BJ (cell line): ENCODE measurements at regions not wholly inside any gene's neighbourhood (a gene's known extent, or its start where the extent isn't known, plus 50 kb on each side); places are given as distances from the start of the nearest gene placed in this dataset.

ENCODE experiments used
- CTCF ChIA-PET: fragments of 350-600 bp; formaldehyde crosslinking; extraction: SDS; loops from one replicate; lab custom pipeline; 2021; ENCODE audit warnings: antibody characterized with exemption, inconsistent platforms; lab: Yijun Ruan, JAX
- POLR2A ChIA-PET: fragments of 300-600 bp; sonication (Branson Sonifier 250); formaldehyde crosslinking; extraction: SDS; loops from one replicate; lab custom pipeline; 2021; ENCODE audit warnings: antibody characterized with exemption; lab: Charles Lee
- DNase-seq: peaks from one replicate; pipeline ENCODE4 v3.0.0-alpha.2; 2011; ENCODE audit warnings: low read depth
- H3K27me3 ChIP-seq: 2 replicates; pipeline ENCODE4 v1.6.0; 2011; ENCODE audit warnings: low read length; ENCODE audit not compliant: control insufficient read depth, insufficient read depth
- H3K36me3 ChIP-seq: 2 replicates; pipeline ENCODE4 v1.5.1; 2011; ENCODE audit warnings: low read length; ENCODE audit not compliant: control insufficient read depth, insufficient read depth
- H3K4me3 ChIP-seq: 2 replicates; pipeline ENCODE4 v1.5.1; 2011; ENCODE audit warnings: low read depth, mild to moderate bottlenecking, control low read depth, low read length
- CTCF ChIP-seq: IDR thresholded peaks from 2 replicates; pipeline ENCODE4 v1.5.1; 2011; ENCODE audit warnings: low read depth, mild to moderate bottlenecking, control low read depth, inconsistent platforms, low read length, moderate library complexity; ENCODE audit not compliant: insufficient read depth

DNA sequence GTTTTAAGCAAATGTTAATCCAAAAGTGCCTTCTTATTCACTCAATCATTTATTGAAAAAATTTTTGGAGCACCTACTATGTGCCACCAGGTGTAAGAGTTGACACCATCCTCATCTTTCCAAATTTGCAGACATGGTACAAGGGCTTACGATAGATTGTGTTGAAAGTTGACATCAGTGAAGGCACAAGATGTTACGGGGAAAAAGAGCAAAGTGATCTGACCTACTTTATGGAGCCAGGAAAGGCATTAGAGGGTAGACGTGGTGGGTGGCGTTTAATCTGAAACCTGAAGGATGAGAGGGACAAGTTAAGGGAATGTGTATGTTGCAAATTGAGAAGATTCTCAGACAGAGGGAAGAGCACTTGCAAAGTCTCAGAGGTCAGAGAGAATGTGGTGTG is 167.8 kb upstream of the HAND2 start:
- no peak for TF ChIP-seq CTCF
- POLR2A ChIA-PET = no interaction called here
- CTCF ChIA-PET = no interaction called here
- no peak for DNase-seq
- no peaks in the 10 kb centered on the region for H3K36me3 ChIP-seq
- H3K27me3 ChIP-seq = no peaks in the 10 kb centered on the region
- H3K4me3 ChIP-seq = no peak overlapping the region

GRCh38 chr4:173696551-173696950 is 166.5 kb upstream of the HAND2 start:
- TF ChIP-seq CTCF = no peak
- no peak overlapping the region for H3K4me3 ChIP-seq
- H3K36me3 ChIP-seq = no peaks in the 10 kb centered on the region
- H3K27me3 ChIP-seq = no peaks in the 10 kb centered on the region
- ChIA-PET CTCF (no interaction called here), POLR2A (no interaction called here)
- no peak for DNase-seq

DNA sequence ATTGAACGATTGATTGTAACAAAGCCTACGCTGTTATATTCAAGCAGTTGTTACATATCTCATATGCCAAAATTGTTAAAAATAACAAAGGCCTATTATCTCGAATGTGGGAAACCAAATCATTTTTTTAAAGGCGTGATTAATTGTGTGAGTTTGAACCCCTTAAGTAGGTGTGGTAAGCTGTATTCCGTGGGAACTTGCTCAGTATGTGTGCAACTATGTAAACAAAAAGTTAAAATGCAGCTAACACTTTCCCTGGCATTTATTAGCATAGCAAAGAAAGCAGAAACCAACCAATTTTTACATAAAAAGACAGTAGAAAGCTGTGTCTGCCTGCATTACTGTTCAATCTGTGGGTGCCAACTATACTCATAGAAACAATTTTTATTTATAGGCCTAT is 166.0 kb upstream of the HAND2 start:
- no peak overlapping the region for H3K4me3 ChIP-seq
- no peaks in the 10 kb centered on the region for H3K27me3 ChIP-seq
- TF ChIP-seq CTCF = no peak
- no peaks in the 10 kb centered on the region for H3K36me3 ChIP-seq
- CTCF ChIA-PET = no interaction called here
- DNase-seq = no peak
- POLR2A ChIA-PET = no interaction called here

DNA sequence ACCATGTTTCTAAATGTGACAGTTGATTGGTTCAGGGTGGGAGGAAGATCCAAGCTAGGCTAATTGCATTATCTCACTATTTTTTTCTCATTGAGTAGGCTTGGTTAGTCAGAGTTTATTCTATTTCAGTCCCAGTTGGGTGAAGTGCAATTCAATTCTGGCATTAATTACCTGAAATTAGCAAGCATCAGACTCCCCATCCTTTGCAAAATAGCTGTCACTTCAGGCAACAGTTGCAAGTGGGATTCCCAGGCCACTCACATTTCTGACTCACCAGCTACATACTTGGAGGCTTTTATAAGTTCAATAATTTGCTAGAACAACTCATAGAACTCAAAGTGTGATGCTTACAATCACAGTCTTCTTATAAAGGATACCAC is 155.8 kb upstream of the HAND2 start:
- ChIA-PET CTCF (interaction anchor here (1.0 kb wide), 1 partner anchor 17 kb away, joined by 3 read pairs; no protein-coding TSS in a partner anchor), POLR2A (no interaction called here)
- no peak for DNase-seq

GRCh38 chr4:173685165-173685830 is 155.3 kb upstream of the HAND2 start:
- Histone ChIP-seq H3K36me3 (no peaks in the 10 kb centered on the region), H3K4me3 (no peak overlapping the region), H3K27me3 (no peaks in the 10 kb centered on the region)
- DNase-seq = no peak
- ChIA-PET POLR2A (no interaction called here), CTCF (interaction anchor here (1.0 to 1.1 kb wide), 2 partner anchors 9 to 16 kb away, joined by 3 to 4 read pairs; no protein-coding TSS in a partner anchor)
- TF ChIP-seq CTCF = no peak

More for the DNA sequence above, 155.8 kb upstream of the HAND2 start:
- H3K27me3 ChIP-seq = no peaks in the 10 kb centered on the region
- TF ChIP-seq CTCF = no peak
- H3K36me3 ChIP-seq = no peaks in the 10 kb centered on the region
- H3K4me3 ChIP-seq = no peak overlapping the region
